Endothelial cell (in vitro differentiated cells): ENCODE measurements at regions not wholly inside any gene's neighbourhood (a gene's known extent, or its start where the extent isn't known, plus 50 kb on each side); places are given as distances from the start of the nearest gene placed in this dataset.

Experiments used
- DNase-seq: peaks from one replicate; pipeline ENCODE4 v3.0.0; 2021; ENCODE audit warnings: low spot score
- H3K27ac Mint-ChIP-seq: one replicate; pipeline ENCODE4 v1.8.0; 2021; ENCODE audit warnings: mixed read lengths, inconsistent platforms; ENCODE audit not compliant: unreplicated experiment
- H3K27me3 Mint-ChIP-seq: one replicate; pipeline ENCODE4 v1.8.0; 2021; ENCODE audit warnings: mild to moderate bottlenecking, moderate library complexity, mixed read lengths, inconsistent platforms; ENCODE audit not compliant: unreplicated experiment
- H3K36me3 Mint-ChIP-seq: one replicate; pipeline ENCODE4 v1.8.0; 2021; ENCODE audit warnings: mild to moderate bottlenecking, low read depth, mixed read lengths, inconsistent platforms; ENCODE audit not compliant: unreplicated experiment
- H3K4me1 Mint-ChIP-seq: one replicate; pipeline ENCODE4 v1.8.0; 2021; ENCODE audit warnings: mild to moderate bottlenecking, mixed read lengths, inconsistent platforms; ENCODE audit not compliant: unreplicated experiment
- H3K4me3 Mint-ChIP-seq: one replicate; pipeline ENCODE4 v1.8.0; 2021; ENCODE audit warnings: mild to moderate bottlenecking, mixed read lengths, inconsistent platforms; ENCODE audit not compliant: unreplicated experiment
- H3K9me3 Mint-ChIP-seq: one replicate; pipeline ENCODE4 v1.8.0; 2021; ENCODE audit warnings: mixed read lengths, inconsistent platforms; ENCODE audit not compliant: unreplicated experiment
- CTCF ChIP-seq: fragments of 200-600 bp; sonication (generic); IDR thresholded peaks from one replicate; pipeline ENCODE4 v1.5.0; 2021; ENCODE audit warnings: antibody characterized with exemption; ENCODE audit not compliant: unreplicated experiment

DNA sequence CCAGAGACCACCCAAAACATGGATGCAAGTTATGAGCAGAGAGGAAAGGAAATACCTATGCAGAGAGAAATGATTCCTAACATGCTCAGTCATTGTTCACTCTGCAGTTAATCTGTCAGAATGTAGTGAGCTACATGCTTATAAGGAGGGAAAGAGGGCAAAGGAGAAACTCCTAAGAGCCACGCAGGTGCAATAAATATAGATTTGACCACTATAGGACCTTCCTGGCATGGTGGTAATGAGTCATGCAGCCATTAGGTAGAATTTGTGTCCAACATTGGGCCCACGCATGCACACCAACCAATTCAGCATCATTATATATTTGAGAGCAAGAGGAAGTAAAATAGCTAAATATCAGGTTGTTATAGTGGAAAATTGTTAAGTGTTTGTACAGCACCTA lies 699.9 kb downstream of the DSC3 start:
- Mint-ChIP-seq H3K27ac (no peak overlapping the region), H3K9me3 (no peaks in the 10 kb centered on the region), H3K4me3 (no peak overlapping the region), H3K36me3 (no peaks in the 10 kb centered on the region), H3K4me1 (no peaks in the 10 kb centered on the region), H3K27me3 (no peaks in the 10 kb centered on the region)
- TF ChIP-seq CTCF, result no peak
- no peak for DNase-seq

DNA sequence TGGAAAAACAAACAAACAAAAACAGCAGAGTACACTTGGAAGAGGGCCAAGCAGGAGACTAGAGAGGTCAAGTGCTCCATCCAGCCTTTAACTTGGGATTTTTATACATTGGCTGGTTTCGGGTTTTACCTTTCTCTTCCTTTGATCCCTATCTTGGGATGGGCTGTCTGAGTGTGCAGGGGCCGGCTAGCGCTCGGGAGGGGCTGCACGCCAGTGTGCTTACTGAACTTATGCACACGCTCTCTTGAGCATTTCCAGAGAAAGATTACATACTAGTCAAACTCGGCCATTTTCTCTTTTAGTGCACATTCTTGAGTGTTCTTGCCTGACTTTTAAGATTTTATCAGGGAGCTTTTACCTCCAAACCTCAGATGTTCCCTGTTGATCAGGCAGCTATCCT lies 707.8 kb downstream of the DSC3 start:
- no peak for TF ChIP-seq CTCF
- H3K4me1 Mint-ChIP-seq, result no peaks in the 10 kb centered on the region
- no peak overlapping the region for H3K4me3 Mint-ChIP-seq
- H3K9me3 Mint-ChIP-seq, result no peaks in the 10 kb centered on the region
- no peaks in the 10 kb centered on the region for H3K36me3 Mint-ChIP-seq
- H3K27ac Mint-ChIP-seq, result no peak overlapping the region
- no peaks in the 10 kb centered on the region for H3K27me3 Mint-ChIP-seq
- DNase-seq, result no peak

DNA sequence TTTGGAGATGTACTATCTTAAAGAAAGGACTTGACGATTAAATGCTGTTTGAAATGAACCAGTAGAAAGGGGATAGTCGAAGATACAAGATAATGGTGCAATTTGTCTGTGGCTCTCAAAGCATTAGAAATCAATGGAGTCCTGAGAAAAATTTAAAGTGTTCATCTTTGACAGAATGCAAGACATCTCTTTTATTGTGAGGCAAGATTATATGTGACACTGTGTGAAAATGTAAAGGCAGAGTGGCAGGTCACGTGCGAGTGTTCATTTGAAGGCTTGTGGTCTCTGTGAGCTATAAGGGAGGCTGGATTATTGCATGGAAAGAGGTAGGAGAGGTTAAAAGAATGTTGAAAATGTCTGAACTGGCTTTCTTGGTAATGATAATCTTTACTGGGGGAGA lies 709.2 kb downstream of the DSC3 start:
- H3K36me3 Mint-ChIP-seq, result no peaks in the 10 kb centered on the region
- H3K4me3 Mint-ChIP-seq, result no peak overlapping the region
- no peak overlapping the region for H3K27ac Mint-ChIP-seq
- no peak for DNase-seq
- H3K9me3 Mint-ChIP-seq, result no peaks in the 10 kb centered on the region
- H3K4me1 Mint-ChIP-seq, result no peaks in the 10 kb centered on the region
- H3K27me3 Mint-ChIP-seq, result no peaks in the 10 kb centered on the region
- no peak for TF ChIP-seq CTCF

GRCh38 chr18:30328839-30329238 lies 713.7 kb downstream of the DSC3 start:
- Mint-ChIP-seq H3K4me3 (no peak overlapping the region), H3K27ac (no peak overlapping the region), H3K4me1 (no peaks in the 10 kb centered on the region), H3K27me3 (no peaks in the 10 kb centered on the region), H3K36me3 (no peaks in the 10 kb centered on the region), H3K9me3 (no peaks in the 10 kb centered on the region)
- no peak for DNase-seq
- TF ChIP-seq CTCF, result no peak

- Mint-ChIP-seq H3K36me3 (no peaks in the 10 kb centered on the region), H3K4me1 (no peaks in the 10 kb centered on the region), H3K9me3 (no peaks in the 10 kb centered on the region), H3K27me3 (peaks cover 3% of the 10 kb centered on the region), H3K4me3 (no peak overlapping the region), H3K27ac (no peak overlapping the region)
- DNase-seq, result no peak
- no peak for TF ChIP-seq CTCF
Measured at GRCh38 chr18:30302181-30302580, 740.4 kb downstream of the DSC3 start.
